Fibroblast of lung (primary cell): ENCODE measurements at regions not wholly inside any gene's neighbourhood (a gene's known extent, or its start where the extent isn't known, plus 50 kb on each side); places are given as distances from the start of the nearest gene placed in this dataset.

Source experiments
- DNase-seq, 2 donors: peaks; one replicate each; pipeline versions ENCODE4 v3.0.0 to v3.0.0-alpha.2; 2010; ENCODE audit warnings: low read depth in 2 of 2
- H2AFZ ChIP-seq: 2 replicates; pipeline ENCODE4 v1.5.1; 2012; ENCODE audit warnings: low read length, control low read depth, inconsistent platforms
- H3K27ac ChIP-seq: 2 replicates; pipeline ENCODE4 v1.5.1; 2011; ENCODE audit warnings: low read length, control low read depth; ENCODE audit not compliant: insufficient read depth
- H3K27me3 ChIP-seq: 2 replicates; pipeline ENCODE4 v1.5.1; 2011; ENCODE audit warnings: mild to moderate bottlenecking, low read length; ENCODE audit not compliant: control insufficient read depth, insufficient read depth
- H3K36me3 ChIP-seq: 2 replicates; pipeline ENCODE4 v1.5.1; 2011; ENCODE audit warnings: low read length; ENCODE audit not compliant: control insufficient read depth, insufficient read depth
- H3K4me1 ChIP-seq: 2 replicates; pipeline ENCODE4 v1.5.1; 2011; ENCODE audit warnings: low read length; ENCODE audit not compliant: control insufficient read depth, insufficient read depth; ENCODE audit errors: extremely low read depth
- H3K4me2 ChIP-seq: 2 replicates; pipeline ENCODE4 v1.5.1; 2011; ENCODE audit warnings: low read length, control low read depth; ENCODE audit not compliant: insufficient read depth; ENCODE audit errors: extremely low read depth
- H3K4me3 ChIP-seq, 4 experiments: fragments of 200-600 bp in 1 of 4; sonication (generic) in 1 of 4; replicated peaks in 1 of 4; 2 replicates each; pipeline ENCODE4 v1.5.1; 2011 to 2016; ENCODE audit warnings: low read length in 4 of 4, low read depth in 3 of 4, mild to moderate bottlenecking in 3 of 4, control low read depth in 2 of 4, inconsistent platforms in 1 of 4, mixed read lengths in 1 of 4; ENCODE audit not compliant: insufficient read depth in 1 of 4; ENCODE audit errors: control extremely low read depth in 1 of 4
- H3K79me2 ChIP-seq: 2 replicates; pipeline ENCODE4 v1.5.1; 2012; ENCODE audit warnings: mild to moderate bottlenecking, low read length, inconsistent platforms; ENCODE audit not compliant: control insufficient read depth, insufficient read depth
- H3K9ac ChIP-seq: 2 replicates; pipeline ENCODE4 v1.5.1; 2011; ENCODE audit warnings: mild to moderate bottlenecking, low read length, control low read depth; ENCODE audit not compliant: insufficient read depth
- H3K9me3 ChIP-seq: 2 replicates; pipeline ENCODE4 v1.5.1; 2012; ENCODE audit warnings: low read depth, low read length; ENCODE audit not compliant: control insufficient read depth, insufficient read depth
- H4K20me1 ChIP-seq: 2 replicates; pipeline ENCODE4 v1.5.1; 2011; ENCODE audit warnings: low read length; ENCODE audit not compliant: control insufficient read depth, insufficient read depth; ENCODE audit errors: extremely low read depth
- CTCF ChIP-seq, 2 donors: IDR thresholded peaks in 1 of 2; conservative IDR thresholded peaks in 1 of 2; 1 replicate in 1 of 2; 2 replicates in 1 of 2; pipeline ENCODE4 v1.5.1; 2011 to 2012; ENCODE audit warnings: low read length in 2 of 2, control low read depth in 1 of 2, inconsistent platforms in 1 of 2, low read depth in 1 of 2, mild to moderate bottlenecking in 1 of 2
- EZH2 ChIP-seq: IDR thresholded peaks from 2 replicates; pipeline ENCODE4 v1.5.1; 2012; ENCODE audit warnings: low read length, control low read depth, mild to moderate bottlenecking; ENCODE audit errors: missing control alignments

- peaks cover 5% of the 10 kb centered on the region for H3K27me3 ChIP-seq
- DNase-seq = peak in 1 of 2 donors; percentile 78
- peak overlapping the region in 2 of 4 experiments; percentile 0 to 26 for H3K4me3 ChIP-seq
- no peaks in the 10 kb centered on the region for H3K4me1 ChIP-seq
- H2AFZ ChIP-seq = peak overlapping the region; percentile 69
- no peak overlapping the region for H3K27ac ChIP-seq
- no peak overlapping the region for H3K9ac ChIP-seq
- H3K36me3 ChIP-seq = no peaks in the 10 kb centered on the region
- no peaks in the 10 kb centered on the region for H4K20me1 ChIP-seq
- no peaks in the 10 kb centered on the region for H3K9me3 ChIP-seq
- H3K4me2 ChIP-seq = peak overlapping the region; percentile 58
- peak; percentile 43 to 52 for TF ChIP-seq CTCF (conservative IDR thresholded peaks at IDR 0.05 in 1 of 2, IDR thresholded peaks at IDR 0.05 in 1 of 2; ENCODE audit: low read depth in 1 of 2, low read length in 2 of 2)
- no peak for TF ChIP-seq EZH2
- no peaks in the 10 kb centered on the region for H3K79me2 ChIP-seq
Measured at GRCh38 chr1:114299331-114299975, 145.8 kb upstream of the SYT6 start.

- Histone ChIP-seq H3K79me2 (no peaks in the 10 kb centered on the region), H3K36me3 (no peaks in the 10 kb centered on the region), H3K9me3 (no peaks in the 10 kb centered on the region), H4K20me1 (no peaks in the 10 kb centered on the region), H3K4me3 (no peak overlapping the region), H3K4me2 (no peak overlapping the region), H3K9ac (no peak overlapping the region), H3K4me1 (no peaks in the 10 kb centered on the region), H3K27me3 (peaks cover 5% of the 10 kb centered on the region), H3K27ac (no peak overlapping the region), H2AFZ (no peak overlapping the region)
- TF ChIP-seq EZH2 = no peak
- no peak for TF ChIP-seq CTCF (conservative IDR thresholded peaks at IDR 0.05 in 1 of 2, IDR thresholded peaks at IDR 0.05 in 1 of 2; ENCODE audit: low read depth in 1 of 2, low read length in 2 of 2)
- no peak for DNase-seq
Measured at GRCh38 chr1:114298008-114298407, 144.3 kb upstream of the SYT6 start.

- no peak overlapping the region for H3K4me3 ChIP-seq
- no peaks in the 10 kb centered on the region for H3K79me2 ChIP-seq
- H2AFZ ChIP-seq = no peak overlapping the region
- TF ChIP-seq EZH2 = no peak
- TF ChIP-seq CTCF (conservative IDR thresholded peaks at IDR 0.05 in 1 of 2, IDR thresholded peaks at IDR 0.05 in 1 of 2; ENCODE audit: low read depth in 1 of 2, low read length in 2 of 2) = no peak
- H3K4me2 ChIP-seq = no peak overlapping the region
- H3K36me3 ChIP-seq = no peaks in the 10 kb centered on the region
- no peak overlapping the region for H3K9ac ChIP-seq
- no peaks in the 10 kb centered on the region for H4K20me1 ChIP-seq
- no peak overlapping the region for H3K27ac ChIP-seq
- peaks cover 5% of the 10 kb centered on the region for H3K27me3 ChIP-seq
- no peak for DNase-seq
- H3K9me3 ChIP-seq = no peaks in the 10 kb centered on the region
- no peaks in the 10 kb centered on the region for H3K4me1 ChIP-seq
Measured at GRCh38 chr1:114296413-114296812, 142.7 kb upstream of the SYT6 start.
